Glomerular visceral epithelial cell (primary cell): ENCODE measurements at regions not wholly inside any gene's neighbourhood (a gene's known extent, or its start where the extent isn't known, plus 50 kb on each side); places are given as distances from the start of the nearest gene placed in this dataset.
"Not testable (repeated sequence)": the region's sequence is repeated elsewhere in the genome, so short reads cannot be mapped to it uniquely, and the experiment has no call there.

Experiments
- DNase-seq: peaks from one replicate; pipeline ENCODE4 v3.0.0-alpha.2; 2016; ENCODE audit errors: extremely low spot score

DNA sequence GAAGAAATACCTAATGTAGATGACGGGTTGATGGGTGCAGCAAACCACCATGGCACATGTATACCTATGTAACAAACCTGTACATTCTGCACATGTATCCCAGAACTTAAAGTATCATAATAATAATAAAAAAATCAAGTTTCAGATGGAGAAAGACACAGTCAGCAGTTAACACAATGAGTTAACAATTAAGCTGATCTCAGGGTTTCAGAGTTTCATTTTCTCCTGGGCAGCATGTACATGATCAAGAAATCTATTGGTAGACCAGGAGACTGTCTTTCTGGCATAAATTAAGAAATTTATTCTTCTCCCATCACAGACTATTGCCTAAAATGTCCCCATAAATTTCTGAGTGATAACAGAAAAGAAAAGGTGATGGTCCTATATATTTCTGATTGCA lies 155.3 kb downstream of the RAD51AP2 start:
- DNase-seq: no peak

DNA sequence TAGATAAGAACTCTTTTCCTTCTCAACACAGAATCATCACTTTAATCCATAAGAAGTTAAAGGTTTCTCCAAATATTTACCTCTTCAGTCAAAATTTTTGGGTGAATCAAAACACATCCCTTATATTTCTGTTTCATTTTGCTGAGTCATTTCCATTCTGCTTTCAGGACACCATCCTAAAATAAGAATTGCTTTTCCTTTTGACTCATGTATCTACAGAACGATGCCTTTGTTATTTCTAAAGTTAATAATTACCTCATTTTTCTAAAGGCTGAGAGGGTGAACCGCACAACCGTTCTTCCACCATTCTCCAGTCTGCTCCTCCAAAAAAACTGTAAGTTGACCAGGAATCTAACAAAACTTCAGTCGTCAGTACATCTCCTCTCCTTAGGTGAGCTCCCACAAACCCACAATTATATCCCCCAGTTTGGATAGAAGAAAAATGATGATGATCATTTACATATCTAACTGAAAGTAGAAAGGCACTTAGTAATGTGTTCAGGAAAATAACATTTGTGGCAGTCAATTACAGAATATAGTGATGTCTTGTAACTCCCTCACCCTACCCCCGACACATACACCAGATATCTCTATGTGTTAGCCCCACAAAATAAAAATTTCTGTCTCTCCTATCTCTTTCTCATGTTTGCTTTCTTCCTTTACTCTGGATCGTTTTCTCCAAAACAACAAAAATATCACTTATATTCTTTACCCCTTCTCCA lies 162.5 kb downstream of the RAD51AP2 start:
- peak; percentile 64 for DNase-seq

DNA sequence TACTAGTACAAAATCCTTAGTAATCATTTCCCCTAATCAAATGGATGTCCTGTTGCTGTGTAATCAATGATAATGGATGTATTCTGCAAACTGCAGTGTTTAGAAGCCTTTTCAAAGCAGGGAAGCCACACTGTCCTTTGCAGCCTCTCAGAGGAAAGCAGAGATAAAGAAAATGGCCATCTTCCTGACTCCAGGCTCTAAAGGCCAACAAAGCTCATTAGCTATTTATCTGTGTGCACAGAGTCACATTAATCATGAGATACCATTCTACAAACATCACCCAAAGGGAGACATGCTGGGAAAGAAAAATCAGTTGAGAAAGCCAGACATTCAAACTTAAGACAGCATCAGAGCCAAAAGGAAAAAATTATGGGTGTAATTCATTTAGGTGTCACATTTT lies 165.0 kb downstream of the RAD51AP2 start:
- no peak for DNase-seq

DNA sequence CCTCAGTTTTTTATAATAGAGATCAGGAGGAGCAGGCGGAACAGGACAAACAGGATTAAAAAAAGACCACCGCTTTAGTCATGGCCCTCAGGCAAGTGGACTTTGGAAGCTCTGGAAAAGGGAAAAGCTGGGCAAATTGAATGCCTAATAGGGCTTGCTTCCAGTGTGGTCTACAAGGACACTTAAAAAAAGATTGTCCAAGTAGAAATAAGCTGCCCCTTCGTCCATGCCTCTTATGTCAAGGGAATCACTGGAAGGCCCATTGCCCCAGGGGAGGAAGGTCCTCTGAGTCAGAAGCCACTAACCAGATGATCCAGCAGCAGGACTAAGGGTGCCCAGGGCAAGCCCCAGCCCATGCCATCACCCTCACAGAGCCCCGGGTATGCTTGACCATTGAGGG lies 175.5 kb downstream of the RAD51AP2 start:
- DNase-seq: not testable (repeated sequence)

DNA sequence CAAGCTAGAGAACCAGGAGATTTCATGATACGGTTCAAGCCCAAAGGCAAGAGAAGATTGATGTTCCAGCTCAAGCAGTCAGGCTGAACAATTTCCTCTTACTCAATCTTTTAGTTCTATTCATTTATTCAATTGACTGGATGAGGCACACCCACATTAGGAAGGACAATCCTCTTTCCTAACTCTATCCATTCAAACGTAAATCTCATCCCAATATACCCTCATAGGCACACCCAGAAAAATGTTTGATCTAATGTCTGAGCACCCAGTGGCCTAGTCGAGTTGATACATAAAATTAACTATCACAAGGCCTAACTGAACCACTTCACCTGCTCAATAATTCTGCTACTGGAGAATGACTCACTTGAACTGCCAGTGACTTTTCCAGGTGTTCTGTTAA lies 180.7 kb downstream of the RAD51AP2 start:
- no peak for DNase-seq

DNA sequence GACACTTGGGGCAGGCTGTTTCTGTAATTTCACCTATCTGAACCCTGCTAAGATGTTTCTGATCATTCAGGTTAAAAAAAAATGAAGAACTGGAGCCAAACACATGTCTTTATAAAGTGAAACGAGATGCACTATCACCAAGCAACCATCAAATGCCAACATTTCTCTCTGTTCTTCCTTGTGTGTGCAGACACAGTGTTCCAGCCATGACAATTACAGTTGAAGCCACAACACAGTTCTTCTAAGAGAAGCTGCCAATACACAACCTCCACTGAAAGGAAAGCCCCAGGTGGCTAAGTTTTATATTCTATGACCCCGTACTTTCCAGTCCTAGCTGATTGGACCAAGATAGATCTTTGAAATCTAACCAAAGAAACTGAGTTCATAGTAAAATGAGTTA lies 181.8 kb downstream of the RAD51AP2 start:
- DNase-seq: no peak

DNA sequence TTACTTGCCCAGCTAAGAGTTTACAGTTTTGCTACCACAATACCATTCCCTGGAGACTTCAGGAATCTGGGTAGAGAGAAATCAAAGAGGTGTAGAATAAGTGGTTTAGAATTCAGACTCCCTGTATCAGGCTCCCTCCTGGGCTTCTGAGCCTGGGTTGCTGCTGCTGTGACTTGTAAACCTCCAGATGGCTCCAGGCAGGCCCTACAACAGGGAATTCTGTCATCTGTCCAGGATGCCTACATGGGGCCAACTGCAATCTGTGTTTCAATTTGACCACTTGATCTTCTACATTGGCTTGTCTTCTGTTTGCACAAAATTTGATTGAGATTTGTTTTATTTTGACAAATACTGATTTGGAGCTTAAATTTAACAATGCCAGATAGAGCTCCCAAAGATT lies 183.9 kb downstream of the RAD51AP2 start:
- no peak for DNase-seq

DNA sequence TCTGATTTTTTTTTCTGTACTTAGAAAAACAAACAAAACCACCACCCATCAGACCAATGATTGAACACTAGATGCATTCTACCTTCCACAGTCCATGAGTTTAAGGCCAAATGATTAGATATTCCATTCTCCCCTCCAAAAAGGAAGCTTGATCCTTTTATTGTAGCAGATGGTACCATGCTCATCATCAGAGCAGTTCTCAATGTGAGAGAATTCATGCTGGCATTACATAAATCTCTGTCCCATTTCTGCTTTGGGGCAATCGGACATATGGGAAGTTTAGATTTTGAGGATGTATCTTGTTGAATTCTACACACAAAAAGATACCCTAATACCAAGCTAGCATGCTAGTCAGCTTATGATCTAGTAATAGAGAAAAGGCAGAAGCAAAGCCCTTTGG lies 186.6 kb downstream of the RAD51AP2 start:
- no peak for DNase-seq

DNA sequence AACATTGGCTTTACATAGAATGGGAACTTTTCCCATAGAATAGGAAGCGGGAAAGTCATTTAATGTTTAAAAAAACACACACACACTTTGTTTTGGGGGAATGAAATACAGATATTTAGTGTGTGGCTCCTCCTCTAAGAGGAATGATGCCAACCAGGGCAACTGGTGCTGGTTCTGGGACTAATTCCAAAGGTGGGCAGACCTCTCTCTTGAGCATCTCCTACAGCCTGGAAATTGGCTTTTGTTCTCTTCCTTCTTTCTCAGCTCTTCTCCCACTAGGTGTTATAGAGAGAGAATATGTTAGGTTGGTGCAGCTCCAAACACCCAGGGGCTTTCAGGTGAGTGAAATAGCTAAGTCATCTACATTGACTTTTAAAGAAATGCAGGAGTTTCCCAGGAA lies 190.1 kb downstream of the RAD51AP2 start:
- DNase-seq: no peak

DNA sequence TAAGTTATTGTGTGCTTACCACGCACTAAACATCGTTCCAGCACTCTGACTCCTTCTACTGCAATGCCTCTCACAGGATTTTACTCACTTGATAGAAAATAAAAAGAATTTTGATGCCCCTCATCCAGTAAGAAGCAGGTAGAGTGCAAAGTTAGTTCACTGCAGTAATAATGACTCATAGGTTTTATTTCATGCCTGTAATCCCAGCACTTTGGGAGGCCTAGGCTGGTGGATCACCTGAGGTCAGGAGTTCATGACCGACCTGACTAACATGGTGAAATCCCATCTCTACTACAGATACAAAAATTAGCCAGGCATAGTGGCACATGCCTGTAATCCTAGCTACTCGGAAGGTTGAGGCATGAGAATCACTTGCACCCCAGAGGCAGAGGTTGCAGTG lies 190.6 kb downstream of the RAD51AP2 start:
- no peak for DNase-seq

DNA sequence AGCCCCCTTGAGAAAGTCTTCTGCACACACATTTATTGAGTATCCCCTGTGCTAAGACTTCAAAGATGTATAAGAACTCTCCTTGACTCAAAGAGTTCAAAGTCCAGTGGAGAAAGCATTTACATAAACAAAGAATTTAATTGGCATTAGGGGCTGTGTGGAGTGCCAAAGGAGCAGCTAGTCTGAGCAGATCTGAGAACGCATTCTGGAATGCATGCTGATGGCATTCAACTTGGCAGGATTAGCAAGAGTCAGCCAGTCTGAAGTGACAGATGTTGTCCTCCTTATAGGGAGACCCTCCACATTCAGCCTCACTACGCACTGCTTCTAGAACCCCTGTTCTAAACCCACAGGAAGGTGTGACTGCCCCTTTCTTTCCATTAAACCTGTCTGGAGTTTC lies 191.5 kb downstream of the RAD51AP2 start:
- no peak for DNase-seq

DNA sequence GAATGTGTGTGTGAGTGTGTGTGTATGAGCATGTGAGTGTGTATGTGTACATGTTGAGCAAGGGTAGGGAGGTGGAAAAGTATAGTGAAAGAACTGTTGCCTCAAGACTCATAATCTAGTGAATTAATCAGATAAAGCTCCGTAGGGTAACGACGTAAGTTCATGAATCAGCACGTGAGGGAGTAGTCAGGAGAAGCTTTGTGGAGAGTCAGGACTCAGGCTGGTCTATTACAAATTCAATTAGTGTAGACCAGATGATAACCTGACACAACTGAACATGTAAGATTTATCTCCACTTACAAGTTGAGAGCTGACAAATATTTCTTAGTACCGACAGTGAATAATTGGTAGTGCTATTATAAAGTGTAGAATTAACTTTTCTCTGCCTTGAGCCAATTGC lies 194.5 kb downstream of the RAD51AP2 start:
- DNase-seq: no peak

DNA sequence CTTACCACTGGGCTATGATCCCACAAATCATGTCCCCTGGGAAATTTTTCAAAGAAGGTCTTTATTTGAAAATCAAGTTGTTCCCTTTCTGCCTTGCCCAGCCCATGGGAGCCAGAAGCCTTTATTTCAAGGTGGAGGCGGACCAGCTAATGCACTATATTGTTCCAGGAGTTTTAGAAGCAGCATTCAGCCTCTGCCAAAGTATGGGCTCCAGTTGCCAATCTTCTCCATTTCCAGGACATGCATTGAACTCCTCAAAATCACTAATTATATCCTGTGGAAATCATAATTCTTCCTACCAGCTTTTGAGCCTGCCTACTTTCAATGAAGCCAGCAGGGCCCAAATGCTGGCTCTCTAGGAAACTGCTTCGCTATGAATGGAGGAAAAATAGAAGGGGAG lies 195.8 kb downstream of the RAD51AP2 start:
- DNase-seq: no peak

DNA sequence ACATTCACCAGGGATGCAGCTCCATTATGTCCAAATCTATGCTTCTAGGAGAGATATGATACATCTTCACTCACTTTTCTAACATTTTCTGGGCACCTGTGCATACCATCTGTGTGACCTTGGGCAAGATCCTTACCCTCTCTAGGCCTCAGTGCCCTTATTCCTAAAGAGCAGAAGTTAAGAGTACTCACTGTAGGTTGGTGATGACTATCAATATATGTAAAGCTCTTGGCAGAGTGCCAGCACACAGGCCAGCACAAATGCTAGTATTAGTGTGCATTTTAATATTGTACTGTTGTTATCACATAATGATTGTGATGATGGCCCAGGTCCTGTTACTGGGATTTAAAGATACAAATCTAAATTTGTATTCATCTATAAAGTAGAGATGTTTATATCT lies 199.2 kb downstream of the RAD51AP2 start:
- no peak for DNase-seq

DNA sequence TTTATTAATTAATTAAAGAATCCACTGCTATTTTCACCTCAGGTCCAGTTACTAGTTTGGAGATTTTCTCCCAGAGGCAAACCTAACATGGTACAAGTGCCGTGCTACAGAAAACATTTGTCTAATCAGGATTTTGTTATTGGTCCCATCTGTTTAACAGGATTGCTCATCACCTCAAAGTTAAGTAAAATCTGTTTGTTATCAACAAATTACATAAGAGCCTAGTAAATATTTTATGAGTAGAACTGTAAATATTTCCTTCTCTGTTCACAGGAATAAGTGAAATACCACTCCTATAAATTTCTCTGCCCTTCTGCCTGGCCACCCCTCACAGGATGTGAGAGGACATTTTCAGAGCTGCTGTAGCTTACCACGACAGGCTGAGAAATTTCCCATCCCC lies 200.2 kb downstream of the RAD51AP2 start:
- DNase-seq: no peak

DNA sequence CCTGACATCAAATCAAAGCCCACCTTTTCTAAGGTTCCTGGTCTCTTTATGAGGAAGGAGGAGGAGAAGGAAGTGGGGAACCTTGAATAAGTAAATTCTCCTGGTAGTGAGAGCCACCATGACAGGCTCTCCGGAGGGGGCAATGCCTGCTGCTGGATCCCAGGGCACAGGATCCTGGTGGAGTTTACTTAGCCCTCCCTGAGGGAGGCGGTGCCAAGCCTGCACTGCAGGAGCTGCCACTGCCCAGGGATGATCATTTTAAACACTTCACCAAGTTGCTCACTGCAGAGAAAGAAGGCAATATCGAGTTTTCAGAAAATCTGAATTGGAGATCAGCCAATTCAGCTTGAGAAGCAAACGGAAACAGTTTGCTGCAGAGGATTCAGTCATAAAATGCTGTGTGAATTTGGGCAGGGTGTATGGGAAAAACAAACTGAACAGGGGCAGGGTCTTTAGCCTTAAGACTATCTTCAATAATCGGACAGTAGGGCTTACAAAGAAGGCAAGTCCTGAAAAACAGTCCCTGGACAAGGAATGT lies 200.7 kb downstream of the RAD51AP2 start:
- DNase-seq: no peak

DNA sequence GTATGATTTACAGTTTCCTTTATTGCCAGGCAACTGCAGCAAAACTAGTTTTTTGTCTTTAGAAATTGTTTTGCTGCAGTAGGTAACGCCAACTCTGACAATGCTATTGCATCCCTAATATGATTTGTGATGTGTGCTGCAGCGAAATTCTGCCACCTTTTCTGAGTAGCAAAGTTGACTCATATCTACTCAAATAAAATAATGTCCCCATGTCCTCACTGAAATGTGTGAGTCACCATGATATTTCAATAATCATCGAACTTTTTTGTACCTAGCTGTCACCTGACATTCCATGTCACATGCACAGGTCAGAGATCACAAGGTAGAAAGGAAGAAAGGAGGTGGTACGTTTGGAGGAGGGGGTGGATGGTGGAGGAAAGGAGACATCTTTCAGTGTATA lies 205.0 kb downstream of the RAD51AP2 start:
- DNase-seq: no peak

DNA sequence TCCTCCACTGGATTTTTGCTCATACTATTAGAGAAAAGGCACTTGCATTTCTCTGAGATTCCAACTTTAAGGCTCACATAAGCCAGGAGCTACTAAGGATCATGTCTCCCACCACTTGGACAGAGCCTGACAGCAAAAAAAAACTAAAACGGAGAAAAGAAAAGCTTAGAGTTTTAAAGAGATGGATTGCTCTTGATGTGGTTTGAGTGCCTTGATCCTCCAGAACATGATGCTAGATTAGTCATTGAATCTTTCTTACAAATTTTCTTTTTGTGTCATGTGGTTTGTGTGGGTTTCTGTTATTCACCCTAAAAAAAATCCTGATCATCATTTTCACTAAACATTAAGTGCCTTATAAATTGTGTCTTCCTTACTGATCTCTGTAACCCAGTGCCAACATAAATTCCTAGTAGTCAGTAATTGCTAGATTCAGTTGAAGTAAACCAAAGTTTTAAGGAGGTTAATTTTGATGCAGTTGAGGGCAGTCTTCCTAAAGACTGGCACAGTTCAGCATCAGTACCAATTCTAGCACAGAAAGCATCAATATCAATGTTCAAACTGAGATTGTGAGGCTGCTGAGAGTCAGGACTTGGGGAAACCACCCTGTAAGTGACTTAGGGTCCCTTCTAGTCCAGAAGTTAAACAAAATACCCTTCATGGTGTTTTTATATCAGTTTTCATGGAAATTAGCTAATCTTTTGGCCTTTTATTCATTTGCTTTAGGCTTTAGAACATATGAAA lies 206.3 kb downstream of the RAD51AP2 start:
- DNase-seq: peak; percentile 28

DNA sequence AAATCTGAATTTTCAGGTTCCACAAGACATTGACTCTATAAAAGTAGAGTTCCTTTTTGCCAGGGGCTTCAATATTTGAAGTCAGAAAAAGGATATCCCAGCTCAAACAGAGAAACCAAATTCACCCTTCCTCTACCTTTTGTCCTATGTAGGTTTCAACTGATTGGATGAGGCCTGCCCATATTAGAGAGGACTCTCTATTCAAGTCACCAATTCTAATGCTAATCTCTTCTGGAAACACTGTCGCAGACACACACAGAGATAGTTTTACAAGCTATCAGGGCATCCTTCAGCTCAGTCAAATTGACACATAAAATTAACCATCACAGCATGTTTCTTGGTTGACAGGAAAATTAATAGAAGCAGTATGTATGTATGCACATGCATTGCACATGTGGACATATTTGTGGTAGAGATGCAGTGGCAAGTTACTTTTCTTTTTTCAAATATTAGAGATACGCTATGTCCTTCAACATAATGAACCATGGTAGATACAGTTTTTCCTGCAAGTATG lies 207.1 kb downstream of the RAD51AP2 start:
- no peak for DNase-seq

DNA sequence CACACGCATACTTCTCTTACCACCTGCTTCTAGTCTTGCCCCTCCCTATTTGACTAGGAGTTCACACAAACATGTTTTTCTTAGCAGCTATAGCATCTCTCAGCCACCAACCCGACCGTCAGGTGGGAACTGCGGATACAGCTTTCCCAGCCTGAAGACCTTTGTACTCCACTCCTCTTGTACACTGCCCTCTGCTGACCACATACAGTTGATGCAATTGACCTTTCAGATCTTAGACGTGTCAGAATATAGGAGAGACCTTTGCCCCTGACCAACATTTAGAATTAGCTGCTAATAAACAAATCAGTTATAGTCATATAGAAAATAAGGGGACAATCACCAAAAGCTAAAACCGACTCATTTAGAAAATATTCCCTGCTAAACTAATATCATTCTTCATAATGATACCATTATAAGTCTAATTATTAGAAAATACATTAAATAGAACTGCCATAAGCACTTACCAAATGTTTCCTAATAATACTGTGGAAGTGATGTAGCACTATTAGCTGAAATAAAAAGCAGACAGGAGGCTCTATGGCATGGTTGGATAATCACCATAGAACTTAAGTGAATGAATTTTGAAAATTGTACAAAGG lies 208.4 kb downstream of the RAD51AP2 start:
- DNase-seq: peak; percentile 48

DNA sequence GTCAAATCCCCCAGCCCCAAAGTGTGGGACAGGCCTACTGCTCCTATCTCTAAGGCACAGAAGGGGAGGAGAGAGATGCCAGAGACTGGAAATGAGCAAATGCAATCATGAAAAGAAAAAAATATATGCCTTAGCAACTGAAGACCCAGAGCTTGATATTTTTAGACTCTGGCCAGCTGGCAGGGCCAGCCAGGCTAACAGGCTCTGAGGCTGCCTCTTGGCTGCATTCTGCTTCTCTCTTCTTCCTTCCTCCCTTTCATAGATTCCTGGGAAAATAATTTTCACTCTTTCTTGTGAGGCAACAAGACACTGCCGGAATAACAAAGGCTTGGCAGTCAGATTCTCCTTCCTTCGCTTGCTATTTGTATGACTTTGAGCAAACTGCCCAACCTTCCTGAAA lies 209.1 kb downstream of the RAD51AP2 start:
- no peak for DNase-seq

DNA sequence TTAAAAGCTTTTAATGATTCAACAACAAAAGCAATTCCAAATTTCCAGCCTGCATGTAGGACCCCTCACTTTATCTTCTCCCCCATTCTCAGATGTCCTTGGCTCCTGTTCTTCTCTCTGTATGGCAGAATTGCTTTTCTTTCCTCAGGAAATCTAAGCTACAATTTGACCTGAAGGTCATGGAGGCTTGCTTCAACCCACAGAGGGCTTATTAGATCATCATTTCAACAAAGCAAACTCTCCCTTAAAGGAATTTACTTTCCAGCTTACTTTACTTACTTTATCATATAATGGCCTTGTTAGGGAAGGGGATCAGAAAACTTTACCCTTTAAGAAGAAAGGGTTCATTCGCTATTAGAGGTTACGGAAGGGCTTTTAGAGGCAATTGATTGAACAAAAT lies 211.5 kb downstream of the RAD51AP2 start:
- DNase-seq: no peak

DNA sequence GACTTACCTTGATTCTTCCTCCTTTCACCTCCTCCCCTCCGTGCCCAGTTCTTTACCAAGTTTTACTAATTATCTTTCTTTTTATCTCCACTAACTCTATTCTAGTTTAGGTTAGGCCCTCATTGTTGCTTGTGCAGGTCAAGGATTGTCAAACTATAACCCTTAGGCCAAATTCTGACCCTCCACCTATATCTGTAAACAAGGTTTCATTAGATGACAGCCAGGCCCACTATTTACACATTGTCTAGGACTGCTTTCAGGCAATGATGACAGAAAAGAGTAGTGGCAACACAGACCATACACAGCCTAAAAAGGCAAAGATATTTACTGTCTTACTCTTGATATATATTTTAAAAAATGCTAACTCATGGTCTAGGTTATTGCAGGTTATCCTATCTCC lies 212.0 kb downstream of the RAD51AP2 start:
- DNase-seq: no peak
